Mammary epithelial cell (primary cell): ENCODE measurements at regions not wholly inside any gene's neighbourhood (a gene's known extent, or its start where the extent isn't known, plus 50 kb on each side); places are given as distances from the start of the nearest gene placed in this dataset.

Source experiments
- EZH2 ChIP-seq: IDR thresholded peaks from 2 replicates; pipeline ENCODE4 v1.6.1; 2012; ENCODE audit warnings: low read length, inconsistent platforms, borderline replicate concordance
- TF ChIP-seq, protein P1 (sequence below), 2 donors: IDR thresholded peaks in 1 of 2; conservative IDR thresholded peaks in 1 of 2; 2 replicates each; pipeline ENCODE4 v1.5.1; 2011 to 2012; ENCODE audit warnings: inconsistent platforms in 2 of 2, low read length in 2 of 2, mild to moderate bottlenecking in 2 of 2, control low read depth in 1 of 2, low read depth in 1 of 2; ENCODE audit not compliant: insufficient read depth in 1 of 2; ENCODE audit errors: extremely low read depth in 1 of 2

DNA sequence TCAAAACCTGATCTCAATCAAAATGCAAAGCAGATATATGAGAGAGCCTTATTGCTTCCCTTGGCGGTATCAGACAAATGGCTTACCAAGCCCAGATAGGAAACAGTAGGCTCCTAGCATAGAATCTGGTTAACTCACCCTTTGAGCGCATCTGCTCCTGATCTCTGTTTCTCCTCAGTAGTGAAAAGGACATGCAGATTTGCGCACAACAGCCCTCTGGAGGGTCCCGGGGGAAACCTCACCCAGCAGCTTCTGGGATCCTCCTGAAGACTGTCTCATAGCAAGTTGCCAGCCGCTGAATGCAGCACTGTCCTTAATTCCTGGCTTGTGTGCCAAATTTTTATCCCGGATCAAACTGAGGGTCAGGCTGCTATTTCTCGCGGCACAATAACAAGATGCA, 192.2 kb downstream of the FASLG start:
- TF ChIP-seq, protein P1, sequence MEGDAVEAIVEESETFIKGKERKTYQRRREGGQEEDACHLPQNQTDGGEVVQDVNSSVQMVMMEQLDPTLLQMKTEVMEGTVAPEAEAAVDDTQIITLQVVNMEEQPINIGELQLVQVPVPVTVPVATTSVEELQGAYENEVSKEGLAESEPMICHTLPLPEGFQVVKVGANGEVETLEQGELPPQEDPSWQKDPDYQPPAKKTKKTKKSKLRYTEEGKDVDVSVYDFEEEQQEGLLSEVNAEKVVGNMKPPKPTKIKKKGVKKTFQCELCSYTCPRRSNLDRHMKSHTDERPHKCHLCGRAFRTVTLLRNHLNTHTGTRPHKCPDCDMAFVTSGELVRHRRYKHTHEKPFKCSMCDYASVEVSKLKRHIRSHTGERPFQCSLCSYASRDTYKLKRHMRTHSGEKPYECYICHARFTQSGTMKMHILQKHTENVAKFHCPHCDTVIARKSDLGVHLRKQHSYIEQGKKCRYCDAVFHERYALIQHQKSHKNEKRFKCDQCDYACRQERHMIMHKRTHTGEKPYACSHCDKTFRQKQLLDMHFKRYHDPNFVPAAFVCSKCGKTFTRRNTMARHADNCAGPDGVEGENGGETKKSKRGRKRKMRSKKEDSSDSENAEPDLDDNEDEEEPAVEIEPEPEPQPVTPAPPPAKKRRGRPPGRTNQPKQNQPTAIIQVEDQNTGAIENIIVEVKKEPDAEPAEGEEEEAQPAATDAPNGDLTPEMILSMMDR (conservative IDR thresholded peaks at IDR 0.05 in 1 of 2, IDR thresholded peaks at IDR 0.05 in 1 of 2; ENCODE audit: extremely low read depth in 1 of 2, insufficient read depth in 1 of 2, low read depth in 1 of 2, low read length in 2 of 2), result no peak
- TF ChIP-seq EZH2, result no peak
